Mesenchymal stem cell (in vitro differentiated cells and primary cell): ENCODE measurements at regions not wholly inside any gene's neighbourhood (a gene's known extent, or its start where the extent isn't known, plus 50 kb on each side); places are given as distances from the start of the nearest gene placed in this dataset.

Source experiments
- DNase-seq: peaks from one replicate; pipeline ENCODE4 v3.0.0-alpha.2; 2013
- H2AFZ ChIP-seq: one replicate; pipeline ENCODE4 v1.6.1; 2013; ENCODE audit warnings: low read depth, mild to moderate bottlenecking, control low read depth, inconsistent platforms, low read length, moderate library complexity
- H2AK5ac ChIP-seq: 2 replicates; pipeline ENCODE4 v1.6.1; 2013; ENCODE audit warnings: low read length, moderate library complexity, mild to moderate bottlenecking, inconsistent platforms; ENCODE audit not compliant: severe bottlenecking
- H2BK120ac ChIP-seq: one replicate; pipeline ENCODE4 v1.6.1; 2013; ENCODE audit warnings: low read depth, mild to moderate bottlenecking, inconsistent platforms, low read length, moderate library complexity
- H2BK12ac ChIP-seq, 2 experiments: one replicate each; pipeline ENCODE4 v1.6.1; 2013; ENCODE audit warnings: inconsistent platforms in 2 of 2, low read length in 2 of 2, mild to moderate bottlenecking in 2 of 2, moderate library complexity in 2 of 2, control low read depth in 1 of 2
- H2BK15ac ChIP-seq: one replicate; pipeline ENCODE4 v1.6.1; 2013; ENCODE audit warnings: mild to moderate bottlenecking, low read depth, inconsistent platforms; ENCODE audit not compliant: poor library complexity, severe bottlenecking
- H2BK5ac ChIP-seq: 2 replicates; pipeline ENCODE4 v1.6.1; 2013; ENCODE audit warnings: low read depth, mild to moderate bottlenecking, low read length, control low read depth, inconsistent platforms; ENCODE audit not compliant: poor library complexity, severe bottlenecking
- H3K14ac ChIP-seq, 2 experiments: one replicate each; pipeline ENCODE4 v1.6.1; 2013; ENCODE audit warnings: inconsistent platforms in 2 of 2, low read length in 2 of 2, control low read depth in 1 of 2, mild to moderate bottlenecking in 1 of 2, moderate library complexity in 1 of 2
- H3K18ac ChIP-seq, 2 experiments: one replicate each; pipeline ENCODE4 v1.6.1; 2013; ENCODE audit warnings: inconsistent platforms in 2 of 2, low read length in 2 of 2, control low read depth in 1 of 2, low read depth in 1 of 2, mild to moderate bottlenecking in 1 of 2
- H3K23ac ChIP-seq, 2 experiments: one replicate each; pipeline ENCODE4 v1.6.1; 2013; ENCODE audit warnings: inconsistent platforms in 2 of 2, low read length in 2 of 2, mild to moderate bottlenecking in 2 of 2, moderate library complexity in 2 of 2, control low read depth in 1 of 2
- H3K27ac ChIP-seq: 2 replicates; pipeline ENCODE4 v1.5.1; 2013; ENCODE audit warnings: mild to moderate bottlenecking, moderate library complexity, low read length, control low read depth, inconsistent platforms; ENCODE audit not compliant: poor library complexity, severe bottlenecking
- H3K27me3 ChIP-seq, 2 experiments: 2 replicates each; pipeline versions ENCODE4 v1.6.1 to v1.7.0; 2013; ENCODE audit warnings: low read length in 2 of 2, mild to moderate bottlenecking in 2 of 2, moderate library complexity in 2 of 2, control low read depth in 1 of 2, inconsistent platforms in 1 of 2; ENCODE audit not compliant: control insufficient read depth in 1 of 2, insufficient read depth in 1 of 2
- H3K36me3 ChIP-seq, 2 experiments: 2 replicates each; pipeline versions ENCODE4 v1.6.1 to v1.7.0; 2013; ENCODE audit warnings: low read length in 2 of 2, control low read depth in 1 of 2, inconsistent platforms in 1 of 2, low read depth in 1 of 2, mild to moderate bottlenecking in 1 of 2; ENCODE audit not compliant: insufficient read depth in 2 of 2, control insufficient read depth in 1 of 2
- H3K4ac ChIP-seq, 2 experiments: one replicate each; pipeline ENCODE4 v1.6.1; 2013; ENCODE audit warnings: inconsistent platforms in 2 of 2, low read length in 2 of 2, mild to moderate bottlenecking in 2 of 2, moderate library complexity in 2 of 2, control low read depth in 1 of 2, low read depth in 1 of 2
- H3K4me1 ChIP-seq: 2 replicates; pipeline ENCODE4 v1.6.1; 2013; ENCODE audit warnings: low read depth, low read length, control low read depth; ENCODE audit not compliant: control insufficient read depth, insufficient read depth
- H3K4me2 ChIP-seq: 2 replicates; pipeline ENCODE4 v1.6.1; 2013; ENCODE audit warnings: low read length, mild to moderate bottlenecking, inconsistent platforms; ENCODE audit not compliant: poor library complexity, severe bottlenecking
- H3K4me3 ChIP-seq, 2 experiments: 2 replicates each; pipeline versions ENCODE4 v1.5.1 to v1.7.0; 2013; ENCODE audit warnings: low read length in 2 of 2, mild to moderate bottlenecking in 2 of 2, control low read depth in 1 of 2, low read depth in 1 of 2; ENCODE audit not compliant: insufficient read depth in 1 of 2
- H3K79me1 ChIP-seq: replicated peaks from 2 replicates; pipeline ENCODE4 v1.6.1; 2013; ENCODE audit warnings: mild to moderate bottlenecking, control low read depth, low read length, inconsistent platforms; ENCODE audit not compliant: poor library complexity, severe bottlenecking
- H3K9ac ChIP-seq: 2 replicates; pipeline ENCODE4 v1.7.0; 2013; ENCODE audit warnings: mild to moderate bottlenecking, low read length, moderate library complexity
- H3K9me3 ChIP-seq: 2 replicates; pipeline ENCODE4 v1.7.0; 2013; ENCODE audit warnings: mild to moderate bottlenecking, low read length; ENCODE audit not compliant: control insufficient read depth
- H4K8ac ChIP-seq: one replicate; pipeline ENCODE4 v1.6.1; 2013; ENCODE audit warnings: inconsistent platforms, mild to moderate bottlenecking, low read length, moderate library complexity
- H4K91ac ChIP-seq: one replicate; pipeline ENCODE4 v1.6.1; 2013; ENCODE audit warnings: mild to moderate bottlenecking, low read length, inconsistent platforms
- WGBS: methylation state at CpG from one replicate; pipeline ENCODE4 v1.1.7; 2013; ENCODE audit warnings: mixed read lengths; 5-methylcytosine and 5-hydroxymethylcytosine counted together

DNA sequence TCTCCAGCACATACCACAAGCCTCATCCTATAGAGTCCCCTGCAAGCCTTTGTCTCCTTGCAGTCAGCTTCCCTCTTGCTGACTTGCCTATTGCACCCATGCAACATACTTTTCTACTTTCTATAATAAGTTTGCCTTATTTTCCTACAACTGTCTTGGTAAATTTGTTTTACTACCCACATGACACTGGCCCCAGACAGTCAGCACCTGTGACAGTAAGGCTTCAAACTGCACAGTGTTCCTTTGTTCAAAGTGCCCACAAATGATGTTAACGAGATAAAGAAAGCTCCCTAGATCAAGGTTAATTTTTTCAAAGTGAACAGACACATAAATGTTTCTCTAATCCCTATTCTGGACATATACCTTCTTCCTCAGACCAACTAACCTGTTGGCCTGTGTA lies 529.1 kb upstream of the PCDH10 start:
- H3K79me1 ChIP-seq = no peaks in the 10 kb centered on the region
- no peak overlapping the region for H3K4ac ChIP-seq
- no peak overlapping the region for H2AK5ac ChIP-seq
- no peak overlapping the region for H3K18ac ChIP-seq
- H3K27me3 ChIP-seq = no peaks in the 10 kb centered on the region
- H2BK15ac ChIP-seq = no peak overlapping the region
- no peak overlapping the region for H3K9ac ChIP-seq
- no peak overlapping the region for H3K14ac ChIP-seq
- 93% methylated on average over 1 of the region's 1 CpG for WGBS
- H2BK5ac ChIP-seq = no peak overlapping the region
- no peaks in the 10 kb centered on the region for H3K4me1 ChIP-seq
- no peak overlapping the region for H3K23ac ChIP-seq
- H3K36me3 ChIP-seq = no peaks in the 10 kb centered on the region
- H2BK120ac ChIP-seq = no peak overlapping the region
- DNase-seq = no peak
- H4K91ac ChIP-seq = no peak overlapping the region
- H3K27ac ChIP-seq = no peak overlapping the region
- H3K4me2 ChIP-seq = no peak overlapping the region
- no peak overlapping the region for H4K8ac ChIP-seq
- H3K9me3 ChIP-seq = peaks cover 3% of the 10 kb centered on the region
- H3K4me3 ChIP-seq = no peak overlapping the region
- no peak overlapping the region for H2AFZ ChIP-seq
- H2BK12ac ChIP-seq = no peak overlapping the region

DNA sequence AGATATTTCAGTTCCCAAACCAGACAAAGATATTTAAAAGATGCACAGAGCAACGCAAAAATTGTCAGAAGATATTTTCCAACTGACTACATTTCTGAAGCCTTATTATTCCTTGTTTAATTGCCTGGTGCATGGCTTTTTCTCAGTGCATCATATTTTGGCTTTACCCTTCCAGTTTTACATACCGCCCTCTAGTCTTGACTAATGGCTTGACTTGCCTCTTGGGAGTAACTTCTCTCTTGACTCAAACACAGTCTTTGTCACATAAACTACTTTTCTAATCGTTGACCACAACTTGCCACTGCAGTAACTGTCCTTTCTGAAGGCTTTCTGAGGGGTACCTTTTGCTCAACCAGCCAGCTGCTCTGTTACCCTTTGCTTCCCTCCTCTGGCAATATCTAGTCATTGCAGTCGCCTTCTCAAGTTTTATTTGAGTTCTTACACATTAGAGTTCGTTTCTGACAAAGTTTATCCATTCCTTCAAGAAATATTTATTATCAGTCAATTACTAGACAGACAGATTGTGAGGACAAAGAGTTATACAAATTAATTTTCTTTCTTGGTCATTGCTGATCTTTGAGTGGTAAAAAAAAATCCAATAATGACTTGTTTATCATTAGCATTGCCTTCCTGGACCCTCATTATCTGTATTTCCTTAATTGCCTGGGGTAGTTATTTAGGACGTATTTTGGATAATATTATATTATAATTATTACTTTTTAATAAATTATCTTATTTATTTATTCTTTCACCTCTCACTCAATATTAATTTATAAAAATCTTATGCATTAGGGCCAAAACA lies 506.9 kb upstream of the PCDH10 start:
- Histone ChIP-seq H3K9me3 (no peaks in the 10 kb centered on the region), H3K4me2 (no peak overlapping the region), H3K27ac (no peak overlapping the region), H4K8ac (no peak overlapping the region), H3K9ac (no peak overlapping the region), H3K4ac (no peak overlapping the region), H3K23ac (no peak overlapping the region), H2AK5ac (no peak overlapping the region), H4K91ac (no peak overlapping the region), H3K14ac (no peak overlapping the region), H3K4me1 (no peaks in the 10 kb centered on the region), H2BK120ac (no peak overlapping the region), H3K27me3 (no peaks in the 10 kb centered on the region), H2BK5ac (no peak overlapping the region), H3K36me3 (no peaks in the 10 kb centered on the region), H2AFZ (no peak overlapping the region), H2BK15ac (no peak overlapping the region), H3K79me1 (no peaks in the 10 kb centered on the region), H2BK12ac (no peak overlapping the region), H3K18ac (no peak overlapping the region), H3K4me3 (no peak overlapping the region)
- DNase-seq = peak; percentile 67
- 8% methylated on average over 4 of the region's 6 CpGs for WGBS

DNA sequence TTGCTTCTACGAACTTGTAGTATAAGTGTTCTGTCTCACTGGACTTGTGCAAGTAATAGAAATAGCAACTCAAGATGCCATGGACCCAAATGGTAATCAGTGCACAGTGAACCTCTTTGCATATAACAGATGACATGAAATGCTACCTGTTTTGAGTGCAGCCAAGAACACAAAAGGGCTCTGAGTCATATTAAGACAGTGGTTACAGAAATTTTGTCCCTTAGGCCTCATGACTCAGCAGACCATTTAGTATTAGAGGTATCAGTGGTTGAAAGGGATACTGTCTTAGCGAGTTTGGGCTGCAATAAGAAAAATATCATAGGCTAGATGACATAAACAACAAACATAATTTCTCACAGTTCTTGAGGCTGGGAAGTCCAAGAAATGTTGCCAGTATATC lies 502.9 kb upstream of the PCDH10 start:
- Histone ChIP-seq H3K9ac (no peak overlapping the region), H2AFZ (no peak overlapping the region), H3K4me3 (no peak overlapping the region), H3K27me3 (no peaks in the 10 kb centered on the region), H3K27ac (no peak overlapping the region), H3K4me1 (no peaks in the 10 kb centered on the region), H3K4ac (no peak overlapping the region), H3K4me2 (no peak overlapping the region), H2BK15ac (no peak overlapping the region), H4K8ac (no peak overlapping the region), H3K14ac (no peak overlapping the region), H3K79me1 (no peaks in the 10 kb centered on the region), H2AK5ac (no peak overlapping the region), H2BK5ac (no peak overlapping the region), H3K18ac (no peak overlapping the region), H4K91ac (no peak overlapping the region), H3K36me3 (no peaks in the 10 kb centered on the region), H2BK12ac (no peak overlapping the region), H3K23ac (no peak overlapping the region), H2BK120ac (no peak overlapping the region), H3K9me3 (no peaks in the 10 kb centered on the region)
- 92% methylated on average over 1 of the region's 2 CpGs for WGBS
- DNase-seq = no peak

DNA sequence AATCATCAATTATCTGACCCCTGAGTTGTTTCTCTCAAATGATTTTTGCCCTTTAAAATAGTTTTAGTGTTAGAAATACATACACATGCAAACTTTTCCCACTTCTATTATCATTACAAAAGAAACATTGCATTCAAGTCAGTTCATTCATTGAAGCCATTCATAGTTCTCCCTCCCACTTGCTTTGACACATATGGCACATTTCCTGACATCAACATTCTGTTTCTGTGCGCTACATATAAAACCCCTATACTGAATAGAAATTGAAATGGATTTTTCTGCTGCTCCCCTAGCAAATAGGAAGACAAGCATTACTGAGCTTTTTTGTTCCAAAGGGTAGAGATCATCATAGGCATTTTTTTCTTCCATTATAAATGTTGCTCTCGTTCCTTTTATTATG lies 497.9 kb upstream of the PCDH10 start:
- Histone ChIP-seq H2BK120ac (no peak overlapping the region), H3K14ac (no peak overlapping the region), H3K9ac (no peak overlapping the region), H3K27me3 (no peaks in the 10 kb centered on the region), H3K4me1 (no peaks in the 10 kb centered on the region), H3K4me2 (no peak overlapping the region), H3K4me3 (no peak overlapping the region), H4K8ac (no peak overlapping the region), H3K9me3 (peaks cover 9% of the 10 kb centered on the region), H2AFZ (no peak overlapping the region), H3K18ac (no peak overlapping the region), H3K36me3 (no peaks in the 10 kb centered on the region), H4K91ac (no peak overlapping the region), H2BK15ac (no peak overlapping the region), H3K23ac (no peak overlapping the region), H2BK5ac (no peak overlapping the region), H3K4ac (no peak overlapping the region), H2BK12ac (no peak overlapping the region), H3K27ac (no peak overlapping the region), H2AK5ac (no peak overlapping the region), H3K79me1 (no peaks in the 10 kb centered on the region)
- WGBS = 100% methylated on average over 1 of the region's 2 CpGs
- no peak for DNase-seq
